ENCODE measurements at regions not wholly inside any gene's neighbourhood (a gene's known extent, or its start where the extent isn't known, plus 50 kb on each side); places are given as distances from the start of the nearest gene placed in this dataset.

GRCh38 chr2:79453918-79454317, 58.9 kb upstream of the CTNNA2 start:
- H3K27ac Mint-ChIP-seq = no peak overlapping the region

GRCh38 chr2:79452651-79453050, 60.2 kb upstream of the CTNNA2 start:
- no peaks in the 10 kb centered on the region for H3K9me3 Mint-ChIP-seq (ENCODE audit: low read depth)
- H3K36me3 Mint-ChIP-seq (ENCODE audit: insufficient read depth) = no peaks in the 10 kb centered on the region
- no peak overlapping the region for H3K27ac Mint-ChIP-seq
- no peak overlapping the region for H3K4me3 Mint-ChIP-seq (ENCODE audit: low read depth)
- no peak for DNase-seq (ENCODE audit: low spot score, unreplicated experiment)
- TF ChIP-seq CTCF (IDR thresholded peaks at IDR 0.05; ENCODE audit: unreplicated experiment) = no peak
- H3K4me1 Mint-ChIP-seq (ENCODE audit: low read depth) = no peaks in the 10 kb centered on the region
- H3K27me3 Mint-ChIP-seq = no peaks in the 10 kb centered on the region

More at GRCh38 chr2:79453918-79454317, 58.9 kb upstream of the CTNNA2 start:
- TF ChIP-seq CTCF (IDR thresholded peaks at IDR 0.05; ENCODE audit: unreplicated experiment) = no peak
- no peak for DNase-seq (ENCODE audit: low spot score, unreplicated experiment)
- Mint-ChIP-seq H3K9me3 (ENCODE audit: low read depth) (no peaks in the 10 kb centered on the region), H3K27me3 (no peaks in the 10 kb centered on the region), H3K4me3 (ENCODE audit: low read depth) (no peak overlapping the region), H3K4me1 (ENCODE audit: low read depth) (no peaks in the 10 kb centered on the region), H3K36me3 (ENCODE audit: insufficient read depth) (no peaks in the 10 kb centered on the region)

- no peaks in the 10 kb centered on the region for H3K4me1 Mint-ChIP-seq (ENCODE audit: low read depth)
- H3K27me3 Mint-ChIP-seq = no peaks in the 10 kb centered on the region
- no peaks in the 10 kb centered on the region for H3K9me3 Mint-ChIP-seq (ENCODE audit: low read depth)
- no peaks in the 10 kb centered on the region for H3K36me3 Mint-ChIP-seq (ENCODE audit: insufficient read depth)
- DNase-seq (ENCODE audit: low spot score, unreplicated experiment) = no peak
- no peak for TF ChIP-seq CTCF (IDR thresholded peaks at IDR 0.05; ENCODE audit: unreplicated experiment)
- no peak overlapping the region for H3K4me3 Mint-ChIP-seq (ENCODE audit: low read depth)
- H3K27ac Mint-ChIP-seq = no peak overlapping the region
These were observed 65.4 kb upstream of the CTNNA2 start for GRCh38 chr2:79447463-79447862.

- Mint-ChIP-seq H3K4me1 (ENCODE audit: low read depth) (no peaks in the 10 kb centered on the region), H3K36me3 (ENCODE audit: insufficient read depth) (no peaks in the 10 kb centered on the region), H3K27me3 (no peaks in the 10 kb centered on the region), H3K9me3 (ENCODE audit: low read depth) (no peaks in the 10 kb centered on the region), H3K4me3 (ENCODE audit: low read depth) (no peak overlapping the region), H3K27ac (no peak overlapping the region)
- no peak for DNase-seq (ENCODE audit: low spot score, unreplicated experiment)
- TF ChIP-seq CTCF (IDR thresholded peaks at IDR 0.05; ENCODE audit: unreplicated experiment) = no peak
These were observed 66.5 kb upstream of the CTNNA2 start for GRCh38 chr2:79446313-79446712.

GRCh38 chr2:79437433-79438267, 75.2 kb upstream of the CTNNA2 start:
- H3K27ac Mint-ChIP-seq = no peak overlapping the region
- DNase-seq (ENCODE audit: low spot score, unreplicated experiment) = no peak
- H3K36me3 Mint-ChIP-seq (ENCODE audit: insufficient read depth) = no peaks in the 10 kb centered on the region
- peaks cover 2% of the 10 kb centered on the region for H3K4me1 Mint-ChIP-seq (ENCODE audit: low read depth)
- no peak overlapping the region for H3K4me3 Mint-ChIP-seq (ENCODE audit: low read depth)
- H3K9me3 Mint-ChIP-seq (ENCODE audit: low read depth) = no peaks in the 10 kb centered on the region
- H3K27me3 Mint-ChIP-seq = no peaks in the 10 kb centered on the region
- no peak for TF ChIP-seq CTCF (IDR thresholded peaks at IDR 0.05; ENCODE audit: unreplicated experiment)
